GOT3 (cell line): ENCODE measurements at regions not wholly inside any gene's neighbourhood (a gene's known extent, or its start where the extent isn't known, plus 50 kb on each side); places are given as distances from the start of the nearest gene placed in this dataset.

ENCODE experiments used
- DNase-seq: peaks from one replicate; lab custom pipeline; 2025; ENCODE audit warnings: mixed read lengths; lab: John Stamatoyannopoulos, UW

- DNase-seq: no peak
Observed at GRCh38 chr2:174668075-174668474, 70.5 kb upstream of the WIPF1 start.

- DNase-seq: no peak
Observed at GRCh38 chr2:174667250-174667860, 69.8 kb upstream of the WIPF1 start.

- no peak for DNase-seq
Observed at GRCh38 chr2:174666845-174667244, 69.2 kb upstream of the WIPF1 start.

- DNase-seq: no peak
Observed at GRCh38 chr2:174666312-174666711, 68.7 kb upstream of the WIPF1 start.

GRCh38 chr2:174664084-174664759 is 66.6 kb upstream of the WIPF1 start:
- no peak for DNase-seq

- DNase-seq: no peak
Observed at GRCh38 chr2:174663550-174663949, 65.9 kb upstream of the WIPF1 start.

GRCh38 chr2:174662859-174663258 is 65.3 kb upstream of the WIPF1 start:
- DNase-seq: no peak

GRCh38 chr2:174662459-174662858 is 64.9 kb upstream of the WIPF1 start:
- no peak for DNase-seq

- DNase-seq: no peak
Observed at GRCh38 chr2:174660984-174661675, 63.5 kb upstream of the WIPF1 start.

- DNase-seq: no peak
Observed at GRCh38 chr2:174659069-174659900, 61.7 kb upstream of the WIPF1 start.

GRCh38 chr2:174656676-174657176 is 59.1 kb upstream of the WIPF1 start:
- no peak for DNase-seq

GRCh38 chr2:174656035-174656434 is 58.4 kb upstream of the WIPF1 start:
- no peak for DNase-seq

GRCh38 chr2:174654419-174654941 is 56.9 kb upstream of the WIPF1 start:
- DNase-seq: no peak

GRCh38 chr2:174648896-174649295 is 51.3 kb upstream of the WIPF1 start:
- DNase-seq: no peak
